GM12891 (cell line): ENCODE measurements at regions not wholly inside any gene's neighbourhood (a gene's known extent, or its start where the extent isn't known, plus 50 kb on each side); places are given as distances from the start of the nearest gene placed in this dataset.

Experiments
- POLR2A ChIP-seq: IDR thresholded peaks from 2 replicates; pipeline ENCODE4 v1.6.1; 2011; ENCODE audit warnings: low read depth, low read length, control low read depth
- POLR2AphosphoS5 ChIP-seq: IDR thresholded peaks from 2 replicates; pipeline ENCODE4 v1.6.1; 2011; ENCODE audit warnings: low read depth, low read length, control low read depth

GRCh38 chr1:37399205-37399604 is 75.2 kb upstream of the ZC3H12A start:
- TF ChIP-seq POLR2AphosphoS5 (no peak), POLR2A (no peak)
